A549 (cell line): ENCODE measurements at regions not wholly inside any gene's neighbourhood (a gene's known extent, or its start where the extent isn't known, plus 50 kb on each side); places are given as distances from the start of the nearest gene placed in this dataset.

Experiments used
- ATAC-seq, 2 experiments: fragments of 200-7000 bp in 1 of 2; fragments of >200 bp in 1 of 2; cut with Nextera tagmentation in 1 of 2; cut with Tn5 transposase in 1 of 2; 3 replicates each; pipeline versions ENCODE4 v1.8.0 to v1.9.1; 2018 to 2020; ENCODE audit warnings: mild to moderate bottlenecking in 1 of 2, moderate library complexity in 1 of 2
- CTCF ChIA-PET: fragments of 300-600 bp; sonication (Branson Sonifier 250); formaldehyde crosslinking; extraction: SDS; loops from one replicate; lab custom pipeline; 2021; ENCODE audit warnings: antibody characterized with exemption, inconsistent platforms; lab: Yijun Ruan, JAX
- POLR2A ChIA-PET: fragments of 350-600 bp; formaldehyde crosslinking; extraction: SDS; loops from one replicate; lab custom pipeline; 2021; ENCODE audit warnings: antibody characterized with exemption, inconsistent platforms; lab: Yijun Ruan, JAX
- DNase-seq, 2 experiments: peaks; one replicate each; pipeline versions ENCODE4 v3.0.0 to v3.0.0-alpha.2; 2011 to 2016; ENCODE audit warnings: low read depth in 1 of 2, low spot score in 1 of 2
- FAIRE-seq: peaks from 2 replicates; lab custom pipeline; 2011; peaks lifted over from hg19 to GRCh38; lab: Jason Lieb, UNC
- H3K27ac ChIP-seq, 2 experiments: fragments of >200 bp; sonication (Bioruptor Twin); formaldehyde crosslinking; 3 replicates each; pipeline ENCODE4 v1.5.1; 2016 to 2017
- H3K4me1 ChIP-seq: fragments of >200 bp; sonication (Bioruptor Twin); formaldehyde crosslinking; 3 replicates; pipeline ENCODE4 v1.6.1; 2016
- H3K4me2 ChIP-seq: fragments of >200 bp; sonication (Bioruptor Twin); formaldehyde crosslinking; 3 replicates; pipeline ENCODE4 v1.6.1; 2016
- H3K4me3 ChIP-seq: fragments of >200 bp; sonication (Bioruptor Twin); formaldehyde crosslinking; 3 replicates; pipeline ENCODE4 v1.5.1; 2016
- H3K9me3 ChIP-seq: fragments of >200 bp; sonication (Bioruptor Twin); formaldehyde crosslinking; 3 replicates; pipeline ENCODE4 v1.6.1; 2016
- CEBPB ChIP-seq, 2 experiments: fragments of >200 bp in 1 of 2; sonication (Bioruptor Twin) in 1 of 2; formaldehyde crosslinking in 1 of 2; IDR thresholded peaks; 2 replicates each; pipeline ENCODE4 v1.6.1; 2012 to 2016
- CTCF ChIP-seq: fragments of >200 bp; sonication (Bioruptor Twin); formaldehyde crosslinking; IDR thresholded peaks from 3 replicates; pipeline ENCODE4 v1.5.1; 2016
- FOXS1 ChIP-seq: fragments of 250-450 bp; sonication (Bioruptor Pico); IDR thresholded peaks from 2 replicates; pipeline ENCODE4 v1.5.0; 2020; ENCODE audit warnings: mild to moderate bottlenecking, moderate library complexity
- GATA3 ChIP-seq: IDR thresholded peaks from 2 replicates; pipeline ENCODE4 v1.6.1; 2012; ENCODE audit warnings: borderline replicate concordance
- HDAC2 ChIP-seq: fragments of 200-600 bp; sonication (generic); IDR thresholded peaks from 2 replicates; pipeline ENCODE4 v1.6.1; 2016
- JUNB ChIP-seq: fragments of >200 bp; sonication (Bioruptor Twin); formaldehyde crosslinking; IDR thresholded peaks from 2 replicates; pipeline ENCODE4 v1.6.1; 2016
- MAFK ChIP-seq: fragments of 450-650 bp; IDR thresholded peaks from 2 replicates; pipeline ENCODE4 v1.6.1; 2014; ENCODE audit not compliant: partially characterized antibody
- MAZ ChIP-seq: fragments of 150-350 bp; IDR thresholded peaks from 2 replicates; pipeline ENCODE4 v1.6.1; 2014; ENCODE audit warnings: antibody characterized with exemption, low read depth, low read length, borderline replicate concordance
- NR3C1 ChIP-seq: fragments of >200 bp; sonication (Bioruptor Twin); formaldehyde crosslinking; IDR thresholded peaks from 3 replicates; pipeline ENCODE4 v1.6.1; 2017
- POLR2AphosphoS2 ChIP-seq: conservative IDR thresholded peaks from 2 replicates; pipeline ENCODE4 v1.6.1; 2012; ENCODE audit warnings: low read length, improper control_type of control experiment, inconsistent platforms
- RAD21 ChIP-seq, 2 experiments: fragments of >200 bp in 1 of 2; sonication (Bioruptor Twin) in 1 of 2; formaldehyde crosslinking in 1 of 2; IDR thresholded peaks in 1 of 2; conservative IDR thresholded peaks in 1 of 2; 2 replicates in 1 of 2; 3 replicates in 1 of 2; pipeline ENCODE4 v1.6.1; 2012 to 2018; ENCODE audit warnings: inconsistent platforms in 1 of 2
- RARB ChIP-seq: fragments of 250-450 bp; sonication (Bioruptor Pico); IDR thresholded peaks from 2 replicates; pipeline ENCODE4 v1.8.0; 2021; ENCODE audit warnings: mild to moderate bottlenecking, moderate library complexity
- RCOR1 ChIP-seq: fragments of 150-350 bp; IDR thresholded peaks from 2 replicates; pipeline ENCODE4 v1.6.1; 2014; ENCODE audit warnings: antibody characterized with exemption, low read length, low read depth
- RFX5 ChIP-seq: fragments of 450-650 bp; IDR thresholded peaks from 2 replicates; pipeline ENCODE4 v1.7.1; 2014; ENCODE audit warnings: antibody characterized with exemption, mild to moderate bottlenecking, moderate library complexity
- RNF2 ChIP-seq: fragments of 200-600 bp; sonication (generic); IDR thresholded peaks from 2 replicates; pipeline ENCODE4 v1.6.1; 2016; ENCODE audit warnings: low read depth, mild to moderate bottlenecking, antibody characterized with exemption, moderate library complexity, borderline replicate concordance
- SMC3 ChIP-seq: fragments of >200 bp; sonication (Bioruptor Twin); formaldehyde crosslinking; IDR thresholded peaks from 3 replicates; pipeline ENCODE4 v1.6.1; 2018; ENCODE audit warnings: inconsistent platforms
- USF2 ChIP-seq: fragments of 450-650 bp; IDR thresholded peaks from 2 replicates; pipeline ENCODE4 v1.6.1; 2014; ENCODE audit warnings: antibody characterized with exemption
- WGBS: methylation state at CpG from one replicate; pipeline ENCODE4 v1.1.6; 2017; ENCODE audit errors: missing lambda C conversion rate; 5-methylcytosine and 5-hydroxymethylcytosine counted together
- TF ChIP-seq, protein P1 (sequence below): fragments of 250-450 bp; sonication (Bioruptor Pico); IDR thresholded peaks from 2 replicates; pipeline ENCODE4 v1.5.0; 2020; ENCODE audit warnings: low read depth, mild to moderate bottlenecking, moderate library complexity
- TF ChIP-seq, protein P2 (sequence below): fragments of 200-600 bp; sonication (generic); IDR thresholded peaks from 2 replicates; pipeline ENCODE4 v1.6.1; 2016; ENCODE audit warnings: antibody characterized with exemption, mild to moderate bottlenecking, moderate library complexity

DNA sequence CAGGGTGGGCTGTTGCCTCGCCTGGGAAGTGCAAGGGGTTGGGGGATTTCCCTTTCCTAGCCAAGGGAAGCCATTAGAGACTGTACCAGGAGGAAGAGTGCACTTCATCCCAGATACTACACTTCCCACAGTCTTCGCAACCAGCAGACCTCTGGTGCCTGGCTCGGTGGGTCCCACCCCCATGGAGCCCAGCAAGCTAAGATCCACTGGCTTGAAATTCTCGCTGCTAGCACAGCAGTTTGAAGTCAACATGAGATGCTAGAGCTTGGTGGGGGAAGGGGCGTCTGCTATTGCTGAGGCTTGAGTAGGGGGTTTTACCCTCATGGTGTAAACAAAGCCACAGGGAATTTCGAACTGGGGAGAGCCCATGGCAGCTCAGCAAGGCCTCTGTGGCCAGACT, 586.4 kb downstream of the HTR1A start:
- FAIRE-seq = no peak
- H3K4me2 ChIP-seq = no peak overlapping the region
- TF ChIP-seq POLR2AphosphoS2 (no peak), RNF2 (no peak), CEBPB (IDR thresholded peaks at IDR 0.05) (no peak), RFX5 (no peak), MAFK (no peak)
- TF ChIP-seq, all 56 proteins: peak for 0
- POLR2A ChIA-PET = no interaction called here
- H3K4me3 ChIP-seq = no peak overlapping the region
- CTCF ChIA-PET = no interaction called here
- DNase-seq (no peak), ATAC-seq (no peak)
- no peaks in the 10 kb centered on the region for H3K4me1 ChIP-seq
- H3K9me3 ChIP-seq = no peaks in the 10 kb centered on the region
- H3K27ac ChIP-seq = no peak overlapping the region
- WGBS = 0% methylated on average over 3 of the region's 6 CpGs

DNA sequence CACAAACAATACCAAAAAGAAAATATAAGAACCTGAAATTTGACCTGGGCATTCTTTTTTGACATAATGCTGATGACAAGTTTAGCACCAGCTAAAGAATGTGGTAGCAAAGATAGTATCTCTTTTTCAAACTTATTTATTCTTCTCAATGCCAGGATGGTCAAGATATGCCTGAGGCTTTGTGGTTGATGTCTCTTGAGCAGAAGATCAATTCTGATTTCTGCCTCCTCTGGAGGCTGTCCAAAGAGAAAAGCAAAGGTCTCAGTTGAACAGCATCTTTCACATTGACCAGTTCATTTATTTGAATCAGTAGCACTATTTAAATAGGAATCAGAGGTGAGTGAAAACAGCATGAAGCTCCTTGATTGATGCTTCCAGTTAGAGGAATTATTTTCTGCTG, 588.2 kb downstream of the HTR1A start:
- TF ChIP-seq, protein P1, sequence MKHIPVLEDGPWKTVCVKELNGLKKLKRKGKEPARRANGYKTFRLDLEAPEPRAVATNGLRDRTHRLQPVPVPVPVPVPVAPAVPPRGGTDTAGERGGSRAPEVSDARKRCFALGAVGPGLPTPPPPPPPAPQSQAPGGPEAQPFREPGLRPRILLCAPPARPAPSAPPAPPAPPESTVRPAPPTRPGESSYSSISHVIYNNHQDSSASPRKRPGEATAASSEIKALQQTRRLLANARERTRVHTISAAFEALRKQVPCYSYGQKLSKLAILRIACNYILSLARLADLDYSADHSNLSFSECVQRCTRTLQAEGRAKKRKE (CRISPR knock-in tag) = no peak
- TF ChIP-seq, all 56 proteins: peak for 0
- POLR2A ChIA-PET = no interaction called here
- Histone ChIP-seq H3K9me3 (no peaks in the 10 kb centered on the region), H3K4me1 (no peaks in the 10 kb centered on the region), H3K27ac (no peak overlapping the region), H3K4me2 (no peak overlapping the region), H3K4me3 (no peak overlapping the region)
- DNase-seq (no peak), ATAC-seq (no peak), FAIRE-seq (no peak)
- CTCF ChIA-PET = no interaction called here

GRCh38 chr5:63351164-63351563, 611.1 kb downstream of the HTR1A start:
- TF ChIP-seq GATA3 (no peak), FOXS1 (CRISPR knock-in tag) (no peak), CTCF (no peak), HDAC2 (no peak), RCOR1 (no peak), RAD21 (conservative IDR thresholded peaks at IDR 0.05 in 1 of 2, IDR thresholded peaks at IDR 0.05 in 1 of 2) (no peak), MAZ (no peak), RARB (CRISPR knock-in tag) (no peak), SMC3 (no peak), NR3C1 (no peak), JUNB (no peak), USF2 (no peak), RFX5 (no peak)
- TF ChIP-seq, protein P2, sequence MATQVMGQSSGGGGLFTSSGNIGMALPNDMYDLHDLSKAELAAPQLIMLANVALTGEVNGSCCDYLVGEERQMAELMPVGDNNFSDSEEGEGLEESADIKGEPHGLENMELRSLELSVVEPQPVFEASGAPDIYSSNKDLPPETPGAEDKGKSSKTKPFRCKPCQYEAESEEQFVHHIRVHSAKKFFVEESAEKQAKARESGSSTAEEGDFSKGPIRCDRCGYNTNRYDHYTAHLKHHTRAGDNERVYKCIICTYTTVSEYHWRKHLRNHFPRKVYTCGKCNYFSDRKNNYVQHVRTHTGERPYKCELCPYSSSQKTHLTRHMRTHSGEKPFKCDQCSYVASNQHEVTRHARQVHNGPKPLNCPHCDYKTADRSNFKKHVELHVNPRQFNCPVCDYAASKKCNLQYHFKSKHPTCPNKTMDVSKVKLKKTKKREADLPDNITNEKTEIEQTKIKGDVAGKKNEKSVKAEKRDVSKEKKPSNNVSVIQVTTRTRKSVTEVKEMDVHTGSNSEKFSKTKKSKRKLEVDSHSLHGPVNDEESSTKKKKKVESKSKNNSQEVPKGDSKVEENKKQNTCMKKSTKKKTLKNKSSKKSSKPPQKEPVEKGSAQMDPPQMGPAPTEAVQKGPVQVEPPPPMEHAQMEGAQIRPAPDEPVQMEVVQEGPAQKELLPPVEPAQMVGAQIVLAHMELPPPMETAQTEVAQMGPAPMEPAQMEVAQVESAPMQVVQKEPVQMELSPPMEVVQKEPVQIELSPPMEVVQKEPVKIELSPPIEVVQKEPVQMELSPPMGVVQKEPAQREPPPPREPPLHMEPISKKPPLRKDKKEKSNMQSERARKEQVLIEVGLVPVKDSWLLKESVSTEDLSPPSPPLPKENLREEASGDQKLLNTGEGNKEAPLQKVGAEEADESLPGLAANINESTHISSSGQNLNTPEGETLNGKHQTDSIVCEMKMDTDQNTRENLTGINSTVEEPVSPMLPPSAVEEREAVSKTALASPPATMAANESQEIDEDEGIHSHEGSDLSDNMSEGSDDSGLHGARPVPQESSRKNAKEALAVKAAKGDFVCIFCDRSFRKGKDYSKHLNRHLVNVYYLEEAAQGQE = no peak
- Histone ChIP-seq H3K27ac (no peak overlapping the region), H3K4me3 (no peak overlapping the region), H3K4me1 (no peaks in the 10 kb centered on the region), H3K9me3 (no peaks in the 10 kb centered on the region), H3K4me2 (no peak overlapping the region)
- ChIA-PET POLR2A (no interaction called here), CTCF (no interaction called here)
- 0% methylated on average over 1 of the region's 1 CpG for WGBS
- DNase-seq = no peak
- no peak for ATAC-seq
- no peak for FAIRE-seq
